ENCODE measurements at regions not wholly inside any gene's neighbourhood (a gene's known extent, or its start where the extent isn't known, plus 50 kb on each side); places are given as distances from the start of the nearest gene placed in this dataset.
"Not testable (repeated sequence)": the region's sequence is repeated elsewhere in the genome, so short reads cannot be mapped to it uniquely, and the experiment has no call there.

DNA sequence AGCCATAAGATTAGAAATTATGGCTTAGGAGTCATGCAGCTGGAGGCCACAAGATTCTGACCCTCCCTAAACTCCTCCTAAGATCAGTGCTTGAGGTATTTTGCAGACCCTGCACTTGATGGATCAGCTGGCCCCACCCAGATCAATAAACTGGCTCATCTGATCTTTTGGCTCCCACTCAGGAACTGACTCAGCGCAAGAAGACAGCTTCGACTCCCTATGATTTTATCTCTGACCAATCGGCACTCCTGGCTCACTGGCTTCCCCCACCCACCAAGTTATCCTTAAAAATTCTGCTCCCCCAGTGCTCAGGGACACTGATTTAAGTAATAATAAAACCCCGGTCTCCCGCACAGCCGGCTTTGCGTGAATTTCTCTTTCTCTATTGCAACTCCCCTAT is 151.5 kb upstream of the TSC22D1 start:
- not testable (repeated sequence) for H3K27me3 ChIP-seq (ENCODE audit: control insufficient read depth in 5 of 5, insufficient read depth in 4 of 5, low read length in 5 of 5); H3K4me3 ChIP-seq (ENCODE audit: low read depth in 1 of 5, low read length in 5 of 5); H3K4me1 ChIP-seq (ENCODE audit: control insufficient read depth in 5 of 5, insufficient read depth in 5 of 5, low read length in 5 of 5); H3K9me3 ChIP-seq (ENCODE audit: control insufficient read depth in 5 of 5, low read length in 5 of 5); H3K9ac ChIP-seq (ENCODE audit: low read length in 5 of 5); H3K27ac ChIP-seq (ENCODE audit: low read depth, low read length); H3K36me3 ChIP-seq (ENCODE audit: control insufficient read depth in 5 of 5, insufficient read depth in 5 of 5, low read length in 5 of 5)

DNA sequence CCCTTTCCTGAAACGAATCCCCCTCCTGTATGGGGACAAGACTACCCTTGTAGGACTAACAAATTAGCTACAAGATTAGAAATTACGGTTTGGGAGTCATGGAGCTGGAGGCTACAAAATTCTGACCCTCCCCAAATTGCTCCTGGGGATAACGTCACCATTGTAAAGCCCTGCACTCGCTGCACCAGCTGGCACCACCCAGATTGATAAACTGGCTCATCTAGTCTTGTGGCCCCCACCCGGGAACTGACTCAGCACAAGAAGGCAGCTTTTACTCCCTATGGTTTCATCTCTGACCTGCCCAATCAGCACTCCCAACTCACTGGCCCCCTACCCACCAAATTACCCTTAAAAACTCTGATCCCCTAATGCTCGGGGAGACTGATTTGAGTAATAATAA is 150.6 kb upstream of the TSC22D1 start:
- H3K27ac ChIP-seq (ENCODE audit: low read depth, low read length) = no peak overlapping the region
- no peaks in the 10 kb centered on the region for H3K27me3 ChIP-seq (ENCODE audit: control insufficient read depth in 5 of 5, insufficient read depth in 4 of 5, low read length in 5 of 5)
- H3K36me3 ChIP-seq (ENCODE audit: control insufficient read depth in 5 of 5, insufficient read depth in 5 of 5, low read length in 5 of 5) = no peaks in the 10 kb centered on the region
- H3K9ac ChIP-seq (ENCODE audit: low read length in 5 of 5) = no peak overlapping the region
- peaks cover 0 to 7% (median 0%) of the 10 kb centered on the region in 5 donors for H3K9me3 ChIP-seq (ENCODE audit: control insufficient read depth in 5 of 5, low read length in 5 of 5)
- peaks cover 0 to 7% (median 0%) of the 10 kb centered on the region in 5 donors for H3K4me1 ChIP-seq (ENCODE audit: control insufficient read depth in 5 of 5, insufficient read depth in 5 of 5, low read length in 5 of 5)
- no peak overlapping the region for H3K4me3 ChIP-seq (ENCODE audit: low read depth in 1 of 5, low read length in 5 of 5)

DNA sequence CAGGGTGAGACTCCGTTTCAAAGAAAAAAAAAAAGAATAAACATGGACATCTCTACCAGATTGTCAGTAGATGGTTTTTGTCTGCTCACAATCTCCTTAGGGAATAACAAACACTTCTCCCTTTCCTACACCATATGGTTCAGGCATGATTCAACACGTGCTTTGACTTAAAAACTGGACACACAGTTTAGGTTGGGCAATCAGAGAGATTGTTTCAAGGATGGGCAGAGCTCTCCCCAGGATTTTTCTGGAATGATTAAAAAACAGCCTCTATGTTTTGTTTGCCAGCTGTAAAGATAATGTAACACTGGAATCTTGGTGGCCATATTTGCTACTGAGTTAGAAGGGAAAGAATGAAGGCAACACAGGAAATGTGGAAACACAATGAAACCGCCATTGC is 150.1 kb upstream of the TSC22D1 start:
- H3K27me3 ChIP-seq (ENCODE audit: control insufficient read depth in 5 of 5, insufficient read depth in 4 of 5, low read length in 5 of 5) = no peaks in the 10 kb centered on the region
- no peak overlapping the region for H3K27ac ChIP-seq (ENCODE audit: low read depth, low read length)
- no peak overlapping the region for H3K9ac ChIP-seq (ENCODE audit: low read length in 5 of 5)
- H3K36me3 ChIP-seq (ENCODE audit: control insufficient read depth in 5 of 5, insufficient read depth in 5 of 5, low read length in 5 of 5) = no peaks in the 10 kb centered on the region
- no peak overlapping the region for H3K4me3 ChIP-seq (ENCODE audit: low read depth in 1 of 5, low read length in 5 of 5)
- peaks cover 0 to 7% (median 0%) of the 10 kb centered on the region in 5 donors for H3K9me3 ChIP-seq (ENCODE audit: control insufficient read depth in 5 of 5, low read length in 5 of 5)
- peaks cover 0 to 7% (median 0%) of the 10 kb centered on the region in 5 donors for H3K4me1 ChIP-seq (ENCODE audit: control insufficient read depth in 5 of 5, insufficient read depth in 5 of 5, low read length in 5 of 5)

DNA sequence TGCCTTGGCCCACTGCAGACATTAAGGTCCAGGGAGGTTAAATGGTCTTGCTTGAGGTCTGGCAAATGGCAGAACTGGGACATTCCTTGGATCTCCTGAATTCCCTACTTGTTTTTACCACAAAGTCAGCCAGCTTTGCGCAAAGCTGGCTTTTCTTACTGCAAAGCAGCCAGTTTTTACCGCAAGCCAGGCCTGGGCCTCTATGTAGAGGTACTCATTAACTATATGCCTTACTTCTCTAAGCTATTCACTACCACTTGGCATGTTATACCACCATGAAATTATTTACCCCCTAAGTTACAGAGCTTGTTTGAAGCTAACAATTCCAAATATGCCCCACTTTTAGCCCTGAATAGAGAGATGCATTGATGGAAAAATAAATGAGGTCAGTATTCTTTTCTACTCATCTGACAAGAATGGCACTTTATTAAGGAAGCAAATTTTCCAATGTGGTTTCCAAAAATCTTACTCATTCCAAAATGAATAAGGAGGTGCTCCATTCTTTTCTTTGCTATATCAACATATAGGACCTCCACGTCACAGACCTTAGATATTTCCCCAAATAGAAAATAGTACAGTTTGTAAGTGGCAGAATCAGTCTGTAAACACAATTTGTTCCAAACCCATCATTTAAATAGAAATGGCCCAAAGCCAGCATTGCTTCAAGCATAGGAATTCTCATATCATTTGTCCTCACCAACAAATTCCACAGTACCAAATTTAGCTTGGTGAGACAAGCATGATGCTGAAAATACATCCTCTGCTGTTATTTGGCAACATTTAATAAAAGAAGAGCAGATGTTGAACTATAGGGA is 143.9 kb upstream of the TSC22D1 start:
- no peaks in the 10 kb centered on the region for H3K36me3 ChIP-seq (ENCODE audit: control insufficient read depth in 5 of 5, insufficient read depth in 5 of 5, low read length in 5 of 5)
- H3K27ac ChIP-seq (ENCODE audit: low read depth, low read length) = no peak overlapping the region
- peak overlapping the region in 1 of 5 donors; percentile 40 for H3K9ac ChIP-seq (ENCODE audit: low read length in 5 of 5)
- H3K9me3 ChIP-seq (ENCODE audit: control insufficient read depth in 5 of 5, low read length in 5 of 5) = peaks cover 0 to 7% (median 0%) of the 10 kb centered on the region in 5 donors
- H3K4me1 ChIP-seq (ENCODE audit: control insufficient read depth in 5 of 5, insufficient read depth in 5 of 5, low read length in 5 of 5) = peaks cover 0 to 15% (median 10%) of the 10 kb centered on the region in 5 donors
- no peaks in the 10 kb centered on the region for H3K27me3 ChIP-seq (ENCODE audit: control insufficient read depth in 5 of 5, insufficient read depth in 4 of 5, low read length in 5 of 5)
- H3K4me3 ChIP-seq (ENCODE audit: low read depth in 1 of 5, low read length in 5 of 5) = no peak overlapping the region

DNA sequence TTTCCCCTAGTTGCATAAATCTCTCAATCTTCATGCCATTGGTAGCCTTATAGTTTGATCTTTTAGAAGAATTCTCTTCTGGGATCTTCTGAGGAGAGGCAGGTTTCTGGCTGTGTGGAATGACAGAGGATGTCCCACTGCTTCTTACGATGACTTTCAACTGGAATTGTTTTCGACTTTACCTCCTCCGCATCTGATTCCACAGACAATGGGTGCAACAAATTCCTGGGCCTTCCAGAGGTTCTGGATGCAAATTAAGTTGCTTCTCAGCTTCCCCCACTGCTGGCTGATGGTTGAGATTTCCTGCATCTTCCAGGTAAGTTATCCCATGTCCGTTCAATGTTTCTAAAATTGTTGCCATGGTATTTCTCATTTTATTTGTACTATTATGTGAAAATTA is 142.3 kb upstream of the TSC22D1 start:
- peaks cover 0 to 25% (median 16%) of the 10 kb centered on the region in 5 donors for H3K4me1 ChIP-seq (ENCODE audit: control insufficient read depth in 5 of 5, insufficient read depth in 5 of 5, low read length in 5 of 5)
- no peak overlapping the region for H3K27ac ChIP-seq (ENCODE audit: low read depth, low read length)
- no peaks in the 10 kb centered on the region for H3K27me3 ChIP-seq (ENCODE audit: control insufficient read depth in 5 of 5, insufficient read depth in 4 of 5, low read length in 5 of 5)
- no peak overlapping the region for H3K9ac ChIP-seq (ENCODE audit: low read length in 5 of 5)
- peaks cover 0 to 7% (median 0%) of the 10 kb centered on the region in 5 donors for H3K9me3 ChIP-seq (ENCODE audit: control insufficient read depth in 5 of 5, low read length in 5 of 5)
- H3K36me3 ChIP-seq (ENCODE audit: control insufficient read depth in 5 of 5, insufficient read depth in 5 of 5, low read length in 5 of 5) = no peaks in the 10 kb centered on the region
- no peak overlapping the region for H3K4me3 ChIP-seq (ENCODE audit: low read depth in 1 of 5, low read length in 5 of 5)

DNA sequence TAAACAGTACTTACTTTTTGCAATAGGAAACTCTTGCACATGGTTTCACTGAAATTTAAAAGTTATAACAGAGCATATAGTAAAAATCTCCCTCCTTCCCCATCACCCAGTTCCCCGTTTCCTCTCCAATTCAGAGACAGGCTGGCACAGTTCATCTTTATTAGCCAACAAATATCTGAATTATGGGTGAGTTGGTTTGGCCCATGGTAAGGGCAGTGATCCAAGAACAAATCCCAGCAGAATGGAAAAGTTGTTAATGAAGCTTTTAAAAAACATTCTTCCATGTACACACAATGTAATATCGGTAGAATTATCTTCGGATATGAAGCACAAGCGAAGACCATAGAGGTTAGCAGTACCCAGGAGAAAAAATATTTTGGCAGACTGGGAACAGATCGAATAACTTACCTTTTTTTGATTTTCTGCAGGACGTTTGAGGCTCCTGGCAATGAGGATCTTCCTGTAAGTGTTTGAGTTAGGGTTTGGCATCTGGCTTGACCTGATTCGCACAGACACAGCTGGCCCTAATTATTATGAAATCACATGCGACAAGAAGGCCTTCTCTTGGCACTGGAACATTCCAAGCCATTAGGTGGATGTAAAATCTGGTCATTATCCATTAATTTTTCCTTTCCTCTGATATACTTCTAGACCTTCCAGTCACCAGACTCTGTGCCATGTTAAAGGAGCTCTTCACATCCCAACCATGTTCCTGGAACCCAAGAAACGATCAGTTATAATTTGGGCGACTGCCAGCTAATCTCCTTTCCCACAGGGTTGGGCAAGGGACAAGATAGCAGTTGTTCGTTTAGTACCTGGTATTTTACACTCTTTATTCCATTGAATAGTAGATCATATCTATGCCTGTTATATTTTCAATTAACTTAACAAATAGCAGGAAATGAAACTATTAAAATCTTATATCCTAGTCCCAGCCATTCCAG is 139.4 kb upstream of the TSC22D1 start:
- H3K36me3 ChIP-seq (ENCODE audit: control insufficient read depth in 5 of 5, insufficient read depth in 5 of 5, low read length in 5 of 5) = no peaks in the 10 kb centered on the region
- no peaks in the 10 kb centered on the region for H3K27me3 ChIP-seq (ENCODE audit: control insufficient read depth in 5 of 5, insufficient read depth in 4 of 5, low read length in 5 of 5)
- peaks cover 0 to 25% (median 16%) of the 10 kb centered on the region in 5 donors for H3K4me1 ChIP-seq (ENCODE audit: control insufficient read depth in 5 of 5, insufficient read depth in 5 of 5, low read length in 5 of 5)
- no peak overlapping the region for H3K27ac ChIP-seq (ENCODE audit: low read depth, low read length)
- H3K9ac ChIP-seq (ENCODE audit: low read length in 5 of 5) = no peak overlapping the region
- H3K4me3 ChIP-seq (ENCODE audit: low read depth in 1 of 5, low read length in 5 of 5) = no peak overlapping the region
- H3K9me3 ChIP-seq (ENCODE audit: control insufficient read depth in 5 of 5, low read length in 5 of 5) = no peaks in the 10 kb centered on the region

DNA sequence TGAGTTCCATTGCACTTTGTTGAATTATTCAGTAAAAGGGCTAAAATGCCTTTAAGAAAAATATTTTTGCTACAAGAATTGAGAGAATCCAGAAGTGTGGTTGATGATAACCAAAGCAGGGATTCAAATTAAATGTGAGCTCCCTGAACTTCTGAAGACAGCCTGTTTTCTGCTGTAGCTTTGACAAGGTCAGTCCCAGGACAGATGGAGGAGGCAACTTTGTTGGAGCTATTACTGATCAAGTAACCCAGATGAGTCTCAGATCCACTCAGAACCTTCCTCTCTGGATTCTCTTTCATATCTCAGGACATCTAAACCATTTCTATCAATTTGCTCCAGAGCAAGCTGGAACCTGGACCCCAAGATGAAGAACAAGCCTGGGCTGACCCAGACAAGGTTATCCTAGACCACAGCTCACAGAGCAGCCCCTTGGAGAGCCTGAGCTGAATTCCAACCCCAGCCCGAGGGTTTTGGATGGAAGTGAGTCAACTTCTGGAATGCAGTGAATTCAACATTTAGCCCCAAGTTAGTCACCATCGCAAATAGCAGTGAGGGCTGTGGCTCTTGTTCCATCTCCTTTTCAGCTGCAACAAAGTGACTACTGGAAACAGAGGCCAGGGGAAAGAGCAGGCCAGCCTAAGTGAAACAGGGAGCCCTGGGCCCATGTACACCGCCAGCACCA is 137.8 kb upstream of the TSC22D1 start:
- no peaks in the 10 kb centered on the region for H3K9me3 ChIP-seq (ENCODE audit: control insufficient read depth in 5 of 5, low read length in 5 of 5)
- no peaks in the 10 kb centered on the region for H3K27me3 ChIP-seq (ENCODE audit: control insufficient read depth in 5 of 5, insufficient read depth in 4 of 5, low read length in 5 of 5)
- H3K27ac ChIP-seq (ENCODE audit: low read depth, low read length) = no peak overlapping the region
- H3K9ac ChIP-seq (ENCODE audit: low read length in 5 of 5) = no peak overlapping the region
- no peaks in the 10 kb centered on the region for H3K36me3 ChIP-seq (ENCODE audit: control insufficient read depth in 5 of 5, insufficient read depth in 5 of 5, low read length in 5 of 5)
- H3K4me3 ChIP-seq (ENCODE audit: low read depth in 1 of 5, low read length in 5 of 5) = no peak overlapping the region
- H3K4me1 ChIP-seq (ENCODE audit: control insufficient read depth in 5 of 5, insufficient read depth in 5 of 5, low read length in 5 of 5) = peaks cover 0 to 18% (median 13%) of the 10 kb centered on the region in 5 donors

DNA sequence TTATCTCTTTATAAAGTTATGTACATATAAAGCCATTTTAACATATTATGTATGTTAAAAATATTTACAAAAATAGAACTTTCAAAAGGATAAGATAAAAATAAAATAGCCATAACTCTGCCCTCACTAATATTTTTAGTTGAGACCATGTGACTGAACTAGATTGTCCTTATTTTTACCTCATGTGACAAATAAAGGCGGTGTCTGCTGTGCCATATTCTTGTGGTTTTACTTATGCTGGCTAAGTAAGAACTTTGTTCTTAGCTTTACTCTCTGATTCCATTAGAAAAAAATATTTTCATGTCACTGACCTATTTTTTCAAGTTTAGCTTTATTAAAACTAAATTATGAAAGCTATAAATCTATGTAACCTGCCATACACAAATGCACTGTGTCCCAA is 135.6 kb upstream of the TSC22D1 start:
- H3K9ac ChIP-seq (ENCODE audit: low read length in 5 of 5) = no peak overlapping the region
- H3K4me3 ChIP-seq (ENCODE audit: low read depth in 1 of 5, low read length in 5 of 5) = no peak overlapping the region
- peaks cover 0 to 18% (median 13%) of the 10 kb centered on the region in 5 donors for H3K4me1 ChIP-seq (ENCODE audit: control insufficient read depth in 5 of 5, insufficient read depth in 5 of 5, low read length in 5 of 5)
- no peaks in the 10 kb centered on the region for H3K27me3 ChIP-seq (ENCODE audit: control insufficient read depth in 5 of 5, insufficient read depth in 4 of 5, low read length in 5 of 5)
- peaks cover 0 to 4% (median 0%) of the 10 kb centered on the region in 5 donors for H3K9me3 ChIP-seq (ENCODE audit: control insufficient read depth in 5 of 5, low read length in 5 of 5)
- H3K27ac ChIP-seq (ENCODE audit: low read depth, low read length) = no peak overlapping the region
- H3K36me3 ChIP-seq (ENCODE audit: control insufficient read depth in 5 of 5, insufficient read depth in 5 of 5, low read length in 5 of 5) = no peaks in the 10 kb centered on the region

DNA sequence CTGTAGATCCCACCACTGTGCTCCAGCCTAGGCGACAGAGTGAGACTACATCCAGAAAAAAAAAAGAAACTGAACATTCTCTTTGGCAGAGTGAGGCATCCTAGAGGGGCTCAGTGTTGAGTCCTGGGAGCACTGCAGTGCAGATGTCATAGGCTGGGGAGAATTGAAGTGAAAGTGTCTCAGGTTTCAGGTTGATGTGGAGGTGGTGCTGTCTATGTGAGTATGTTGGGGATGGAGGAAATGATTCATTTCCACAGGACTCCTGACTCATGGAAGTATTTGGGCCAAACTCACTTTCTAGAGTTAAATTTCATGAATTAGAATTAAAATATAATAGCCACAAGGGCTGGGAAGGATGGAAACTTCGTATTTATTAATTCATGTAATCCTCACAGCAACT is 134.4 kb upstream of the TSC22D1 start:
- Histone ChIP-seq H3K4me3 (ENCODE audit: low read depth in 1 of 5, low read length in 5 of 5) (no peak overlapping the region), H3K9ac (ENCODE audit: low read length in 5 of 5) (no peak overlapping the region), H3K36me3 (ENCODE audit: control insufficient read depth in 5 of 5, insufficient read depth in 5 of 5, low read length in 5 of 5) (no peaks in the 10 kb centered on the region), H3K27me3 (ENCODE audit: control insufficient read depth in 5 of 5, insufficient read depth in 4 of 5, low read length in 5 of 5) (no peaks in the 10 kb centered on the region), H3K4me1 (ENCODE audit: control insufficient read depth in 5 of 5, insufficient read depth in 5 of 5, low read length in 5 of 5) (peaks cover 0 to 16% (median 11%) of the 10 kb centered on the region in 5 donors), H3K9me3 (ENCODE audit: control insufficient read depth in 5 of 5, low read length in 5 of 5) (peaks cover 0 to 4% (median 0%) of the 10 kb centered on the region in 5 donors), H3K27ac (ENCODE audit: low read depth, low read length) (no peak overlapping the region)
